Esophagus squamous epithelium (tissue), 5 donors: ENCODE measurements at regions not wholly inside any gene's neighbourhood (a gene's known extent, or its start where the extent isn't known, plus 50 kb on each side); places are given as distances from the start of the nearest gene placed in this dataset.

Experiments used
- DNase-seq: peaks from one replicate; lab custom pipeline; 2025; lab: John Stamatoyannopoulos, UW
- H3K27ac ChIP-seq, 4 donors: fragments of 200-600 bp; sonication (generic); one replicate each; pipeline ENCODE4 v1.5.1; 2016 to 2019; ENCODE audit warnings: mild to moderate bottlenecking in 1 of 4
- H3K27me3 ChIP-seq, 4 donors: fragments of 200-600 bp; sonication (generic); 1 replicate in 3 of 4; 2 replicates in 1 of 4; pipeline versions ENCODE4 v1.5.1 to v1.6.0; 2017 to 2021; ENCODE audit warnings: antibody characterized with exemption in 1 of 4
- H3K36me3 ChIP-seq, 3 donors: fragments of 200-600 bp; sonication (generic); one replicate each; pipeline ENCODE4 v1.5.1; 2016 to 2019
- H3K4me1 ChIP-seq, 3 donors: fragments of 200-600 bp; sonication (generic); one replicate each; pipeline ENCODE4 v1.5.1; 2017 to 2019
- H3K4me3 ChIP-seq, 4 donors: fragments of 200-600 bp; sonication (generic); 1 replicate in 3 of 4; 2 replicates in 1 of 4; pipeline ENCODE4 v1.5.1; 2016 to 2019; ENCODE audit warnings: mild to moderate bottlenecking in 2 of 4, moderate library complexity in 1 of 4
- H3K9me3 ChIP-seq, 3 donors: fragments of 200-600 bp; sonication (generic); one replicate each; pipeline ENCODE4 v1.5.1; 2016 to 2019
- CTCF ChIP-seq, 6 experiments: fragments of 450-650 bp in 4 of 6; fragments of 200-600 bp in 2 of 6; sonication (generic) in 2 of 6; IDR thresholded peaks; one replicate each; pipeline ENCODE4 v1.5.1; 2016 to 2019; ENCODE audit warnings: antibody characterized with exemption in 6 of 6, mild to moderate bottlenecking in 4 of 6, moderate library complexity in 4 of 6
- POLR2A ChIP-seq, 4 donors: fragments of 450-650 bp; IDR thresholded peaks; one replicate each; pipeline ENCODE4 v1.6.1; 2017; ENCODE audit warnings: antibody characterized with exemption in 4 of 4, mild to moderate bottlenecking in 4 of 4, moderate library complexity in 3 of 4
- WGBS, 2 donors: methylation state at CpG; one replicate each; pipeline ENCODE4 v1.1.5; 2018; 5-methylcytosine and 5-hydroxymethylcytosine counted together
- intact Hi-C: fragments of 100-400 bp; cut with DNase I; formaldehyde crosslinking; loops from one replicate; pipeline ENCODE4 v1.15.0; 2022
- donor health status: DM: yes; HTN: yes; CAD: no.

DNA sequence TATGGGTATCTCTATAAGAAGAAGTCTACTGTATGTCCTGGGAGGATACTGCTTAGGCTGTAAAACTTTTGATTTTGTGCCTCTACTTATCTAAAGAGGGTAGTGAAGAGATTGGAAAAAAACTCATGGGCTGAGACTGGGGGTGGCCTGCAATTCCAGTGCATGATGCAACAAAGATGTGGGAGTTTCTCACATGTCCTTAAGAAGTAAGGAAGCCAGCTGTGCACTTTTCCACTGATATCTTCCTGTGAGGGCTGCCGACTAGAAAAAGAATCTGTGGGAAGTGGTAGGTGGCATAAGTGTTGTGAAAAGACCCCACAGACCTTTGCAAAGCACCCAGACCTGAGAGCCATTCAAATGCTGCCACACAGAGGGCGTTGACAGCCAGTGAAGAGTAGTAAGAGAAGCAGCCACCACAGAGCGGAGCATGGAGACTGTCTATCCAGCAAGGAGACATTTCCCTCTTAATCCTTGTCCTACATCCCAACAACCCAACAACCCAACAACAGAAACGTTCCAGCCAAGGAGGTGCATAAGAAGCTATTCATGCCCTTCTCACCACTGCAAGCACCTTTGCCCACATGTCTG is 65.1 kb downstream of the PFDN4 start:
- TF ChIP-seq CTCF (IDR thresholded peaks at IDR 0.05) = no peak
- no peak for TF ChIP-seq POLR2A (IDR thresholded peaks at IDR 0.05)
- Histone ChIP-seq H3K27me3 (peaks cover 0 to 2% (median 0%) of the 10 kb centered on the region in 4 donors), H3K4me1 (peaks cover 0 to 3% (median 0%) of the 10 kb centered on the region in 3 donors), H3K36me3 (no peaks in the 10 kb centered on the region), H3K4me3 (no peak overlapping the region), H3K27ac (no peak overlapping the region), H3K9me3 (no peaks in the 10 kb centered on the region)
- 71 to 75% methylated on average over 3 to 4 of the region's 4 CpGs for WGBS, 2 donors
- intact Hi-C loops = no loop called here
- DNase-seq = no peak

DNA sequence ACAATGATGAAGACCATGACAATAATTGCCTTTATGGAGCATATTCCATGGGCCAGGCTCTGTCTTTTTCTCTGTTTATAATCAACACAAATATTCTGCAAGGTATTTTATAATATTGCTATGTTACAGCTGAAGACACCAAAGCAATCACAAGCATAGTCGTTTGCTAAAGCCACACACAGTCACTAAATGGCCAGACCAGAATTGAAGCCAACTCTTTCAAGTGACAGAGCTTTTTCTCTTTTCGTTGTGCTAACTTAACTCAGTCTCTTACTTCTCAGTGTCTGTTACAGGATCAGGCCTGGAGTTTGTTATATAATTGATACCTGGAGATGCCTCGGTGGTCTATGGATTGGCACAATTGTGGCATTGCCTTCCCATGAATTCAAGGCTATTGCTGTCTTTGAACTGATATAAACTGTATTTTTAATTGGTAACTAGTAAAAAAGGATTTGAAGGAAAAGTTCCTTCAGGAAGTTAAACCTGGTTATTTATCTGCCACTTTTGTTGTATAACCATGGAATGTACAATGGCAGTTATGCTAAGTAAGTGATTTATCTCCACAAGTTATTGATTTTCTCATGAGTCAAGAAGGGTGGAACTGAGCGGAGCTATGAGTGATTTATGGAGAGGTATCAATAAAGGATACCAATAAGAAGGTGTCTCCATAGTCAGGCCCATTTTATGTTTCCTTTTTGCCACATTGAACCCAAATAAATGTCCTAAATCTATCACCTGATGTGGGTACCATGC is 67.6 kb downstream of the PFDN4 start:
- Histone ChIP-seq H3K9me3 (no peaks in the 10 kb centered on the region), H3K27ac (peak overlapping the region in 2 of 4 donors; percentile 24 to 34), H3K36me3 (no peaks in the 10 kb centered on the region), H3K27me3 (peaks cover 0 to 2% (median 0%) of the 10 kb centered on the region in 4 donors), H3K4me1 (no peaks in the 10 kb centered on the region), H3K4me3 (no peak overlapping the region)
- no peak for TF ChIP-seq POLR2A (IDR thresholded peaks at IDR 0.05)
- no peak for TF ChIP-seq CTCF (IDR thresholded peaks at IDR 0.05)
- no peak for DNase-seq
- intact Hi-C loops = no loop called here
- 82 to 86% methylated on average over 4 of the region's 4 CpGs for WGBS, 2 donors

GRCh38 chr20:54276577-54277169 is 68.8 kb downstream of the PFDN4 start:
- no peak for TF ChIP-seq CTCF (IDR thresholded peaks at IDR 0.05)
- TF ChIP-seq POLR2A (IDR thresholded peaks at IDR 0.05) = no peak
- Histone ChIP-seq H3K27ac (peak overlapping the region in 3 of 4 donors; percentile 45 to 71 (median 53)), H3K9me3 (no peaks in the 10 kb centered on the region), H3K36me3 (no peaks in the 10 kb centered on the region), H3K4me3 (no peak overlapping the region), H3K27me3 (peaks cover 0 to 2% (median 0%) of the 10 kb centered on the region in 4 donors), H3K4me1 (no peaks in the 10 kb centered on the region)
- DNase-seq = no peak
- intact Hi-C loops = no loop called here
- 69 to 75% methylated on average over 2 to 4 of the region's 4 CpGs for WGBS, 2 donors

DNA sequence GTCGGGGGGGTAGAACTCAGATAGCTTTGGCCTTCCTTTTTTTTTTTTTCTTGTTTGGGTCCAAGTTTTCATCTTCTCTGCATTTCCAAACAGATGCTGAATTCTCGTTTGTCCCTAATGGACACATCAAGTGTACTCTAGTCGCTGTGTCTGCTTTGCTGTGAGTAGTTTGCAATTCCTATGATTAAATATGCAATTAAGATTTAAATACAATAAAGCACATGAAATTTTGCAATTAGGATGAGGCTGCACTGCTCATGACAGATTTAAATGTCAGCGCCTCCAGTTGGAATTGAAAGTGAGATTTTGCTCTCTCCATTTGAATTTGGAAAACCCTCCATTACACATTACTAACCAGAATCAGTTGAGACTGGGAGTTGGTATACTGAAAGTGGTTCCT is 70.4 kb downstream of the PFDN4 start:
- intact Hi-C loops = no loop called here
- 70 to 80% methylated on average over 4 of the region's 4 CpGs for WGBS, 2 donors
- H3K36me3 ChIP-seq = no peaks in the 10 kb centered on the region
- no peak for DNase-seq
- no peaks in the 10 kb centered on the region for H3K4me1 ChIP-seq
- H3K27ac ChIP-seq = no peak overlapping the region
- H3K27me3 ChIP-seq = no peaks in the 10 kb centered on the region
- no peak for TF ChIP-seq POLR2A (IDR thresholded peaks at IDR 0.05)
- TF ChIP-seq CTCF (IDR thresholded peaks at IDR 0.05) = no peak
- H3K4me3 ChIP-seq = no peak overlapping the region
- H3K9me3 ChIP-seq = no peaks in the 10 kb centered on the region

DNA sequence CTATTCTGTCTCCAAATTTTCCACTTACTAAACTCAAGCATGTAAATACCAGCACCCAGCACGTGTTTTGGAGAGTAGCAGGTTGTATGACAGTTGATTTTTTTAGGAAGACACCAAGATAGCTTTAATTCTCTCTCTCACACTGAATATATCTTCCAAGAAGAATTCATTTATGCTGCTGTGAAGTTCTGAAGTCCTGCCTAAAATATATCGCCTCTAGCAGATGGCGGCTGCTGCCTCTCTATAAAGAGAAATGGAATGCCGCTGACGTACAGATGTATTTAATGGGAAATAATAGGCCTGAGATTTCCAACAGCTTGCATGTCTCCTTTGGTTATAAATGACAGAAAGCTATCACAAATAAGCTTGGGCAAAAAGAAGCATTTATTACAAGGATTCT is 74.7 kb downstream of the PFDN4 start:
- WGBS, 2 donors = 76 to 86% methylated on average over 5 of the region's 5 CpGs
- no peak overlapping the region for H3K4me3 ChIP-seq
- H3K9me3 ChIP-seq = no peaks in the 10 kb centered on the region
- no peak for DNase-seq
- intact Hi-C loops = no loop called here
- TF ChIP-seq POLR2A (IDR thresholded peaks at IDR 0.05) (no peak), CTCF (IDR thresholded peaks at IDR 0.05) (no peak)
- no peak overlapping the region for H3K27ac ChIP-seq
- H3K36me3 ChIP-seq = no peaks in the 10 kb centered on the region
- H3K4me1 ChIP-seq = no peaks in the 10 kb centered on the region
- H3K27me3 ChIP-seq = no peaks in the 10 kb centered on the region
